Brain pericyte (primary cell): ENCODE measurements at regions not wholly inside any gene's neighbourhood (a gene's known extent, or its start where the extent isn't known, plus 50 kb on each side); places are given as distances from the start of the nearest gene placed in this dataset.
"Not testable (repeated sequence)": the region's sequence is repeated elsewhere in the genome, so short reads cannot be mapped to it uniquely, and the experiment has no call there.

Experiments used
- DNase-seq: peaks from one replicate; pipeline ENCODE4 v3.0.0-alpha.2; 2012; ENCODE audit warnings: low read depth, low spot score

GRCh38 chr10:84700668-84701369 lies 372.4 kb downstream of the CCSER2 start:
- DNase-seq, result no peak

- DNase-seq, result no peak
Measured at GRCh38 chr10:84701370-84701720, 373.0 kb downstream of the CCSER2 start.

- no peak for DNase-seq
Measured at GRCh38 chr10:84704101-84704500, 375.7 kb downstream of the CCSER2 start.

GRCh38 chr10:84706431-84706830 lies 378.0 kb downstream of the CCSER2 start:
- no peak for DNase-seq

GRCh38 chr10:84706875-84707274 lies 378.5 kb downstream of the CCSER2 start:
- DNase-seq, result no peak

GRCh38 chr10:84715911-84716310 lies 387.5 kb downstream of the CCSER2 start:
- no peak for DNase-seq

- no peak for DNase-seq
Measured at GRCh38 chr10:84718877-84719616, 390.7 kb downstream of the CCSER2 start.

GRCh38 chr10:84719687-84720086 lies 391.3 kb downstream of the CCSER2 start:
- DNase-seq, result no peak

GRCh38 chr10:84727398-84727797 lies 399.0 kb downstream of the CCSER2 start:
- no peak for DNase-seq

GRCh38 chr10:84739126-84739525 lies 410.7 kb downstream of the CCSER2 start:
- not testable (repeated sequence) for DNase-seq

- DNase-seq, result no peak
Measured at GRCh38 chr10:84739641-84740040, 411.3 kb downstream of the CCSER2 start.

GRCh38 chr10:84743483-84743882 lies 415.1 kb downstream of the CCSER2 start:
- DNase-seq, result no peak

- no peak for DNase-seq
Measured at GRCh38 chr10:84755311-84755710, 426.9 kb downstream of the CCSER2 start.

- DNase-seq, result not testable (repeated sequence)
Measured at GRCh38 chr10:84756653-84757052, 428.3 kb downstream of the CCSER2 start.

- DNase-seq, result not testable (repeated sequence)
Measured at GRCh38 chr10:84761994-84762614, 433.7 kb downstream of the CCSER2 start.

- DNase-seq, result no peak
Measured at GRCh38 chr10:84762754-84763394, 434.5 kb downstream of the CCSER2 start.

- no peak for DNase-seq
Measured at GRCh38 chr10:84763965-84764364, 435.6 kb downstream of the CCSER2 start.

GRCh38 chr10:84765086-84765485 lies 436.7 kb downstream of the CCSER2 start:
- DNase-seq, result no peak

GRCh38 chr10:84765656-84766055 lies 437.3 kb downstream of the CCSER2 start:
- no peak for DNase-seq

- DNase-seq, result no peak
Measured at GRCh38 chr10:84766923-84767322, 438.5 kb downstream of the CCSER2 start.

GRCh38 chr10:84768132-84768531 lies 439.7 kb downstream of the CCSER2 start:
- no peak for DNase-seq

- no peak for DNase-seq
Measured at GRCh38 chr10:84770824-84771223, 442.4 kb downstream of the CCSER2 start.
